GM12878 (cell line): ENCODE measurements at regions not wholly inside any gene's neighbourhood (a gene's known extent, or its start where the extent isn't known, plus 50 kb on each side); places are given as distances from the start of the nearest gene placed in this dataset.

ENCODE experiments used
- ATAC-seq: fragments of 200-7000 bp; cut with Tn5 transposase; 3 replicates; pipeline ENCODE4 v1.9.1; 2020; ENCODE audit warnings: mild to moderate bottlenecking, moderate library complexity
- BruUV-seq: library from RNA; stranded (reverse); fragments of 400-500 nt; replicated peaks from 2 replicates; lab custom pipeline; 2021; lab: Mats Ljungman, UMichigan
- CTCF ChIA-PET: fragments of 300-600 bp; sonication (Branson Sonifier 250); formaldehyde crosslinking; extraction: SDS; loops from one replicate; lab custom pipeline; 2021; ENCODE audit warnings: inconsistent platforms; lab: Yijun Ruan, JAX
- POLR2A ChIA-PET: fragments of 350-600 bp; formaldehyde crosslinking; extraction: SDS; loops from one replicate; lab custom pipeline; 2021; ENCODE audit warnings: inconsistent platforms; lab: Charles Lee
- RAD21 ChIA-PET: fragments of 300-600 bp; sonication (Branson Sonifier 250); formaldehyde crosslinking; loops from one replicate; lab custom pipeline; 2023; ENCODE audit warnings: antibody characterized with exemption; ENCODE audit not compliant: unreplicated experiment; lab: Charles Lee
- SMC1A ChIA-PET: fragments of 300-600 bp; sonication (Branson Sonifier 250); formaldehyde crosslinking; loops from one replicate; lab custom pipeline; 2023; ENCODE audit not compliant: unreplicated experiment, uncharacterized antibody; lab: Charles Lee
- DNase-seq: peaks from one replicate; pipeline ENCODE4 v3.0.0-alpha.2; 2011; ENCODE audit warnings: low read depth, low spot score
- FAIRE-seq: peaks from 3 replicates; lab custom pipeline; 2011; peaks lifted over from hg19 to GRCh38; lab: Jason Lieb, UNC
- H2AFZ ChIP-seq: 2 replicates; pipeline ENCODE4 v1.6.0; 2011; ENCODE audit warnings: low read depth, low read length, control low read depth; ENCODE audit not compliant: control insufficient read depth
- H3K27ac ChIP-seq: 2 replicates; pipeline ENCODE4 v1.5.1; 2011; ENCODE audit warnings: control low read depth; ENCODE audit not compliant: control insufficient read depth, insufficient read depth
- H3K27me3 ChIP-seq, 2 experiments: replicated peaks in 1 of 2; 2 replicates each; pipeline versions ENCODE4 v1.6.0 to v1.6.1; 2011; ENCODE audit warnings: low read length in 1 of 2; ENCODE audit not compliant: control insufficient read depth in 2 of 2, insufficient read depth in 2 of 2
- H3K36me3 ChIP-seq, 2 experiments: 2 replicates each; pipeline ENCODE4 v1.5.1; 2011; ENCODE audit warnings: low read length in 1 of 2; ENCODE audit not compliant: control insufficient read depth in 2 of 2, insufficient read depth in 2 of 2
- H3K4me1 ChIP-seq: 2 replicates; pipeline ENCODE4 v1.6.1; 2011; ENCODE audit warnings: mild to moderate bottlenecking, low read length, moderate library complexity, mixed read lengths; ENCODE audit not compliant: control insufficient read depth, insufficient read depth
- H3K4me2 ChIP-seq: 2 replicates; pipeline ENCODE4 v1.6.0; 2011; ENCODE audit warnings: control low read depth; ENCODE audit not compliant: control insufficient read depth, insufficient read depth
- H3K4me3 ChIP-seq: fragments of 200-600 bp; sonication (generic); 2 replicates; pipeline ENCODE4 v1.5.1; 2016
- H3K79me2 ChIP-seq: 2 replicates; pipeline ENCODE4 v1.6.0; 2011; ENCODE audit warnings: low read length; ENCODE audit not compliant: control insufficient read depth, insufficient read depth
- H3K9ac ChIP-seq: 2 replicates; pipeline ENCODE4 v1.8.0; 2011; ENCODE audit warnings: low read length, control low read depth, mixed read lengths; ENCODE audit not compliant: control insufficient read depth, insufficient read depth
- H3K9me3 ChIP-seq: replicated peaks from 3 replicates; pipeline ENCODE4 v1.5.1; 2011; ENCODE audit warnings: mild to moderate bottlenecking, low read length; ENCODE audit not compliant: control insufficient read depth, insufficient read depth
- H4K20me1 ChIP-seq: 2 replicates; pipeline ENCODE4 v1.6.0; 2011; ENCODE audit not compliant: control insufficient read depth, insufficient read depth
- CHD2 ChIP-seq: IDR thresholded peaks from 2 replicates; pipeline ENCODE4 v1.6.1; 2011; ENCODE audit warnings: low read depth, low read length, improper control_type of control experiment, borderline replicate concordance
- DPF2 ChIP-seq: fragments of 450-650 bp; IDR thresholded peaks from 2 replicates; pipeline ENCODE4 v1.6.1; 2017; ENCODE audit warnings: mild to moderate bottlenecking
- IKZF1 ChIP-seq: fragments of 450-650 bp; conservative IDR thresholded peaks from 2 replicates; pipeline ENCODE4 v1.6.1; 2017; ENCODE audit warnings: antibody characterized with exemption, mild to moderate bottlenecking
- IRF4 ChIP-seq: IDR thresholded peaks from 2 replicates; pipeline ENCODE4 v1.6.1; 2011; ENCODE audit warnings: low read depth, low read length
- SPI1 ChIP-seq: IDR thresholded peaks from 2 replicates; pipeline ENCODE4 v1.6.1; 2011; ENCODE audit warnings: low read depth, mild to moderate bottlenecking, low read length, moderate library complexity, borderline replicate concordance; ENCODE audit not compliant: insufficient read depth
- SREBF2 ChIP-seq: IDR thresholded peaks from 2 replicates; pipeline ENCODE4 v1.6.1; 2012; ENCODE audit warnings: mild to moderate bottlenecking, low read length
- YBX1 ChIP-seq: fragments of 450-650 bp; IDR thresholded peaks from 2 replicates; pipeline ENCODE4 v1.6.1; 2016; ENCODE audit warnings: antibody characterized with exemption
- ZNF217 ChIP-seq: fragments of 450-650 bp; IDR thresholded peaks from 2 replicates; pipeline ENCODE4 v1.6.1; 2017; ENCODE audit warnings: antibody characterized with exemption, mild to moderate bottlenecking
- WGBS: methylation state at CpG from one replicate; pipeline ENCODE4 v1.1.6; 2016; ENCODE audit warnings: low lambda C conversion rate; ENCODE audit not compliant: insufficient replicate concordance, insufficient coverage; ENCODE audit errors: missing lambda C conversion rate; 5-methylcytosine and 5-hydroxymethylcytosine counted together
- in situ Hi-C: fragments of 300-500 bp; cut with MboI; formaldehyde crosslinking; loops from 9 replicates; pipeline ENCODE4 v1.14.3; 2018; ENCODE audit warnings: mixed read lengths
- intact Hi-C: fragments of 100-400 bp; cut with micrococcal nuclease; formaldehyde crosslinking; loops from one replicate; pipeline ENCODE4 v1.14.2; 2022; ENCODE audit not compliant: unreplicated experiment
- TF ChIP-seq, protein P1 (sequence below): fragments of 450-650 bp; IDR thresholded peaks from 2 replicates; pipeline ENCODE4 v1.6.1; 2018; ENCODE audit warnings: borderline replicate concordance, mild to moderate bottlenecking; ENCODE audit not compliant: partially characterized antibody
- TF ChIP-seq, protein P2 (sequence below): IDR thresholded peaks from 2 replicates; pipeline ENCODE4 v1.6.1; 2011; ENCODE audit warnings: borderline replicate concordance, low read depth, mild to moderate bottlenecking, moderate library complexity, low read length; ENCODE audit not compliant: insufficient read depth, poor library complexity, severe bottlenecking
- TF ChIP-seq, protein P3 (sequence below): fragments of 450-650 bp; formaldehyde crosslinking; IDR thresholded peaks from 2 replicates; pipeline ENCODE4 v1.5.0; 2022; ENCODE audit warnings: mild to moderate bottlenecking, missing genetic modification characterization
- TF ChIP-seq, protein P4 (sequence below): fragments of 450-650 bp; IDR thresholded peaks from 2 replicates; pipeline ENCODE4 v1.6.1; 2016; ENCODE audit warnings: mild to moderate bottlenecking

DNA sequence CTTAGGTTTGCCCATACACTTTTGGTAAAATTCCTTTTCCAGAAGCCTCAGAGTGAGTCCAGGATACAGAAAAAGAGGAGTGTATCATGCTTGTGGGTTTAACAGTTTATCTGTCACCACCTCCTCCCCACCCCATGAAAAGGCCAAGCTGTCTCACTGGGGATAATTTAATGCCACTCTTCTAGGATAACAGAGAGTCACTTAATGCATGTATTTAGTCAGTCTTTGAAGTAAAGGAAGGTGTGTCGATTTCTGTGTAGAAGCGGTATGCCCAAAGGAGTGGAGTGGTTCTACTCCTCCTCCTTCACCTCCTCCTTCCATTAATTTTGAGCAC lies 116.4 kb downstream of the QPCT start:
- POLR2A ChIA-PET: no interaction called here
- Histone ChIP-seq H3K27me3 (no peaks in the 10 kb centered on the region; a peak in 1 of 4 replicates), H3K4me2 (no peak overlapping the region), H3K4me3 (no peak overlapping the region), H3K79me2 (no peaks in the 10 kb centered on the region), H3K9me3 (no peaks in the 10 kb centered on the region), H3K27ac (no peak overlapping the region), H3K4me1 (no peaks in the 10 kb centered on the region; the same call in 1 of the 2 replicates), H4K20me1 (no peaks in the 10 kb centered on the region), H3K9ac (no peak overlapping the region), H2AFZ (no peak overlapping the region), H3K36me3 (no peaks in the 10 kb centered on the region)
- TF ChIP-seq, protein P1, sequence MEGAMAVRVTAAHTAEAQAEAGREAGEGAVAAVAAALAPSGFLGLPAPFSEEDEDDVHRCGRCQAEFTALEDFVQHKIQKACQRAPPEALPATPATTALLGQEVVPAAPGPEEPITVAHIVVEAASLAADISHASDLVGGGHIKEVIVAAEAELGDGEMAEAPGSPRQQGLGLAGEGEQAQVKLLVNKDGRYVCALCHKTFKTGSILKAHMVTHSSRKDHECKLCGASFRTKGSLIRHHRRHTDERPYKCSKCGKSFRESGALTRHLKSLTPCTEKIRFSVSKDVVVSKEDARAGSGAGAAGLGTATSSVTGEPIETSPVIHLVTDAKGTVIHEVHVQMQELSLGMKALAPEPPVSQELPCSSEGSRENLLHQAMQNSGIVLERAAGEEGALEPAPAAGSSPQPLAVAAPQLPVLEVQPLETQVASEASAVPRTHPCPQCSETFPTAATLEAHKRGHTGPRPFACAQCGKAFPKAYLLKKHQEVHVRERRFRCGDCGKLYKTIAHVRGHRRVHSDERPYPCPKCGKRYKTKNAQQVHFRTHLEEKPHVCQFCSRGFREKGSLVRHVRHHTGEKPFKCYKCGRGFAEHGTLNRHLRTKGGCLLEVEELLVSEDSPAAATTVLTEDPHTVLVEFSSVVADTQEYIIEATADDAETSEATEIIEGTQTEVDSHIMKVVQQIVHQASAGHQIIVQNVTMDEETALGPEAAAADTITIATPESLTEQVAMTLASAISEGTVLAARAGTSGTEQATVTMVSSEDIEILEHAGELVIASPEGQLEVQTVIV: no peak
- TF ChIP-seq CHD2 (no peak), IRF4 (no peak), YBX1 (no peak), SREBF2 (no peak), DPF2 (no peak), SPI1 (no peak), ZNF217 (no peak), IKZF1 (no peak)
- TF ChIP-seq, protein P2, sequence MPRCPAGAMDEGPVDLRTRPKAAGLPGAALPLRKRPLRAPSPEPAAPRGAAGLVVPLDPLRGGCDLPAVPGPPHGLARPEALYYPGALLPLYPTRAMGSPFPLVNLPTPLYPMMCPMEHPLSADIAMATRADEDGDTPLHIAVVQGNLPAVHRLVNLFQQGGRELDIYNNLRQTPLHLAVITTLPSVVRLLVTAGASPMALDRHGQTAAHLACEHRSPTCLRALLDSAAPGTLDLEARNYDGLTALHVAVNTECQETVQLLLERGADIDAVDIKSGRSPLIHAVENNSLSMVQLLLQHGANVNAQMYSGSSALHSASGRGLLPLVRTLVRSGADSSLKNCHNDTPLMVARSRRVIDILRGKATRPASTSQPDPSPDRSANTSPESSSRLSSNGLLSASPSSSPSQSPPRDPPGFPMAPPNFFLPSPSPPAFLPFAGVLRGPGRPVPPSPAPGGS: no peak
- TF ChIP-seq, protein P3, sequence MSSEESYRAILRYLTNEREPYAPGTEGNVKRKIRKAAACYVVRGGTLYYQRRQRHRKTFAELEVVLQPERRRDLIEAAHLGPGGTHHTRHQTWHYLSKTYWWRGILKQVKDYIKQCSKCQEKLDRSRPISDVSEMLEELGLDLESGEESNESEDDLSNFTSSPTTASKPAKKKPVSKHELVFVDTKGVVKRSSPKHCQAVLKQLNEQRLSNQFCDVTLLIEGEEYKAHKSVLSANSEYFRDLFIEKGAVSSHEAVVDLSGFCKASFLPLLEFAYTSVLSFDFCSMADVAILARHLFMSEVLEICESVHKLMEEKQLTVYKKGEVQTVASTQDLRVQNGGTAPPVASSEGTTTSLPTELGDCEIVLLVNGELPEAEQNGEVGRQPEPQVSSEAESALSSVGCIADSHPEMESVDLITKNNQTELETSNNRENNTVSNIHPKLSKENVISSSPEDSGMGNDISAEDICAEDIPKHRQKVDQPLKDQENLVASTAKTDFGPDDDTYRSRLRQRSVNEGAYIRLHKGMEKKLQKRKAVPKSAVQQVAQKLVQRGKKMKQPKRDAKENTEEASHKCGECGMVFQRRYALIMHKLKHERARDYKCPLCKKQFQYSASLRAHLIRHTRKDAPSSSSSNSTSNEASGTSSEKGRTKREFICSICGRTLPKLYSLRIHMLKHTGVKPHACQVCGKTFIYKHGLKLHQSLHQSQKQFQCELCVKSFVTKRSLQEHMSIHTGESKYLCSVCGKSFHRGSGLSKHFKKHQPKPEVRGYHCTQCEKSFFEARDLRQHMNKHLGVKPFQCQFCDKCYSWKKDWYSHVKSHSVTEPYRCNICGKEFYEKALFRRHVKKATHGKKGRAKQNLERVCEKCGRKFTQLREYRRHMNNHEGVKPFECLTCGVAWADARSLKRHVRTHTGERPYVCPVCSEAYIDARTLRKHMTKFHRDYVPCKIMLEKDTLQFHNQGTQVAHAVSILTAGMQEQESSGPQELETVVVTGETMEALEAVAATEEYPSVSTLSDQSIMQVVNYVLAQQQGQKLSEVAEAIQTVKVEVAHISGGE: no peak
- TF ChIP-seq, protein P4, sequence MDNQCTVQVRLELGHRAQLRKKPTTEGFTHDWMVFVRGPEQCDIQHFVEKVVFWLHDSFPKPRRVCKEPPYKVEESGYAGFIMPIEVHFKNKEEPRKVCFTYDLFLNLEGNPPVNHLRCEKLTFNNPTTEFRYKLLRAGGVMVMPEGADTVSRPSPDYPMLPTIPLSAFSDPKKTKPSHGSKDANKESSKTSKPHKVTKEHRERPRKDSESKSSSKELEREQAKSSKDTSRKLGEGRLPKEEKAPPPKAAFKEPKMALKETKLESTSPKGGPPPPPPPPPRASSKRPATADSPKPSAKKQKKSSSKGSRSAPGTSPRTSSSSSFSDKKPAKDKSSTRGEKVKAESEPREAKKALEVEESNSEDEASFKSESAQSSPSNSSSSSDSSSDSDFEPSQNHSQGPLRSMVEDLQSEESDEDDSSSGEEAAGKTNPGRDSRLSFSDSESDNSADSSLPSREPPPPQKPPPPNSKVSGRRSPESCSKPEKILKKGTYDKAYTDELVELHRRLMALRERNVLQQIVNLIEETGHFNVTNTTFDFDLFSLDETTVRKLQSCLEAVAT: no peak
- CTCF ChIA-PET: no interaction called here
- WGBS: 98% methylated on average over 2 of the region's 2 CpGs
- in situ Hi-C loops (no loop called here), intact Hi-C loops (no loop called here)
- SMC1A ChIA-PET: interaction anchor here (1.3 kb wide), 1 partner anchor 12 kb away, joined by 3 read pairs; no protein-coding TSS in a partner anchor
- no peak for ATAC-seq
- no TSS peak for BruUV-seq
- RAD21 ChIA-PET: no interaction called here
- FAIRE-seq: no peak
- no peak for DNase-seq
